A673 (cell line): ENCODE measurements at regions not wholly inside any gene's neighbourhood (a gene's known extent, or its start where the extent isn't known, plus 50 kb on each side); places are given as distances from the start of the nearest gene placed in this dataset.

ENCODE experiments used
- EZH2 ChIP-seq: fragments of 200-600 bp; sonication (generic); IDR thresholded peaks from 2 replicates; pipeline ENCODE4 v1.6.1; 2017; ENCODE audit warnings: borderline replicate concordance, low read depth, mild to moderate bottlenecking, mixed read lengths, antibody characterized with exemption, low read length; ENCODE audit not compliant: poor library complexity, severe bottlenecking
- TF ChIP-seq, protein P1 (sequence below): fragments of 300-800, 200-600 bp; sonication (generic); conservative IDR thresholded peaks from 2 replicates; pipeline ENCODE4 v1.5.1; 2017; ENCODE audit warnings: low read depth, mild to moderate bottlenecking, antibody characterized with exemption, low read length, moderate library complexity, mixed read lengths

DNA sequence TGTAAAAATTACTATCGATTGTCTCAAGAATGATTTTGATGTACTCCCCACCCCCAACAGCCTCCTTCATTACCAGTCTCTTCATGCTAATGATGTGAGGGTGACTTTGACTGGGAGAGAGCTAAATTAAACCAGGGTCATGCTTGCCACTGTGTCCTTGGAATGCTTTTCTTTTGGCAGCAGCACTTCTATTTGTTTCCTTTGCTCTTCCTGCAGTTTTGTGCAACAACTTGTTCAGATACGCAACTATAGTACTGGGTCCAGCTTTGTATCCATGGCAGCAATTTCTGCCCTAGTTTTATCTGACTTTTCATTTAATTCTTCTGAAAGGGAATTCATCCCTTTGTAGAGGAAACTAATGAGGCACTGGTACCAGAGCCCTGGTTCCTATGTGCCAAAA is 2792.1 kb downstream of the PCDH9 start:
- TF ChIP-seq, protein P1, sequence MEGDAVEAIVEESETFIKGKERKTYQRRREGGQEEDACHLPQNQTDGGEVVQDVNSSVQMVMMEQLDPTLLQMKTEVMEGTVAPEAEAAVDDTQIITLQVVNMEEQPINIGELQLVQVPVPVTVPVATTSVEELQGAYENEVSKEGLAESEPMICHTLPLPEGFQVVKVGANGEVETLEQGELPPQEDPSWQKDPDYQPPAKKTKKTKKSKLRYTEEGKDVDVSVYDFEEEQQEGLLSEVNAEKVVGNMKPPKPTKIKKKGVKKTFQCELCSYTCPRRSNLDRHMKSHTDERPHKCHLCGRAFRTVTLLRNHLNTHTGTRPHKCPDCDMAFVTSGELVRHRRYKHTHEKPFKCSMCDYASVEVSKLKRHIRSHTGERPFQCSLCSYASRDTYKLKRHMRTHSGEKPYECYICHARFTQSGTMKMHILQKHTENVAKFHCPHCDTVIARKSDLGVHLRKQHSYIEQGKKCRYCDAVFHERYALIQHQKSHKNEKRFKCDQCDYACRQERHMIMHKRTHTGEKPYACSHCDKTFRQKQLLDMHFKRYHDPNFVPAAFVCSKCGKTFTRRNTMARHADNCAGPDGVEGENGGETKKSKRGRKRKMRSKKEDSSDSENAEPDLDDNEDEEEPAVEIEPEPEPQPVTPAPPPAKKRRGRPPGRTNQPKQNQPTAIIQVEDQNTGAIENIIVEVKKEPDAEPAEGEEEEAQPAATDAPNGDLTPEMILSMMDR = no peak
- TF ChIP-seq EZH2 = no peak
